Mononuclear cell (primary cell): ENCODE measurements at regions not wholly inside any gene's neighbourhood (a gene's known extent, or its start where the extent isn't known, plus 50 kb on each side); places are given as distances from the start of the nearest gene placed in this dataset.
"Not testable (repeated sequence)": the region's sequence is repeated elsewhere in the genome, so short reads cannot be mapped to it uniquely, and the experiment has no call there.

ENCODE experiments used
- H3K27me3 ChIP-seq: 2 replicates; pipeline ENCODE4 v1.6.0; 2011; ENCODE audit warnings: low read length, control low read depth; ENCODE audit not compliant: insufficient read depth
- H3K4me1 ChIP-seq: 2 replicates; pipeline ENCODE4 v1.5.1; 2011; ENCODE audit warnings: mild to moderate bottlenecking, low read length, control low read depth; ENCODE audit not compliant: insufficient read depth
- H3K4me3 ChIP-seq: 2 replicates; pipeline ENCODE4 v1.5.1; 2011; ENCODE audit warnings: mild to moderate bottlenecking, low read length, moderate library complexity
- H3K9me3 ChIP-seq: 2 replicates; pipeline ENCODE4 v1.5.1; 2011; ENCODE audit warnings: low read depth, mild to moderate bottlenecking, control low read depth, low read length

- Histone ChIP-seq H3K4me1 (no peaks in the 10 kb centered on the region), H3K27me3 (peaks cover 8% of the 10 kb centered on the region), H3K9me3 (peaks cover 13% of the 10 kb centered on the region), H3K4me3 (no peak overlapping the region)
Measured at GRCh38 chr1:157209514-157209913, 71.3 kb upstream of the ETV3 start.

- H3K4me1 ChIP-seq, H3K4me3 ChIP-seq, H3K27me3 ChIP-seq, H3K9me3 ChIP-seq: not testable (repeated sequence)
Measured at GRCh38 chr1:157205982-157206381, 67.8 kb upstream of the ETV3 start.

- H3K4me3 ChIP-seq = no peak overlapping the region
- peaks cover 6% of the 10 kb centered on the region for H3K27me3 ChIP-seq
- H3K9me3 ChIP-seq = no peaks in the 10 kb centered on the region
- no peaks in the 10 kb centered on the region for H3K4me1 ChIP-seq
Measured at GRCh38 chr1:157203166-157203565, 65.0 kb upstream of the ETV3 start.

- Histone ChIP-seq H3K4me3 (no peak overlapping the region), H3K9me3 (no peaks in the 10 kb centered on the region), H3K27me3 (peaks cover 6% of the 10 kb centered on the region), H3K4me1 (no peaks in the 10 kb centered on the region)
Measured at GRCh38 chr1:157202331-157202730, 64.1 kb upstream of the ETV3 start.

- Histone ChIP-seq H3K27me3 (peaks cover 6% of the 10 kb centered on the region), H3K9me3 (no peaks in the 10 kb centered on the region), H3K4me1 (no peaks in the 10 kb centered on the region), H3K4me3 (no peak overlapping the region)
Measured at GRCh38 chr1:157201767-157202166, 63.6 kb upstream of the ETV3 start.

GRCh38 chr1:157200451-157200850 is 62.3 kb upstream of the ETV3 start:
- Histone ChIP-seq H3K27me3 (peaks cover 14% of the 10 kb centered on the region), H3K4me3 (no peak overlapping the region), H3K9me3 (no peaks in the 10 kb centered on the region), H3K4me1 (no peaks in the 10 kb centered on the region)

GRCh38 chr1:157199421-157199755 is 61.2 kb upstream of the ETV3 start:
- H3K4me3 ChIP-seq = no peak overlapping the region
- no peaks in the 10 kb centered on the region for H3K9me3 ChIP-seq
- H3K27me3 ChIP-seq = peaks cover 21% of the 10 kb centered on the region
- H3K4me1 ChIP-seq = no peaks in the 10 kb centered on the region

GRCh38 chr1:157198619-157199420 is 60.6 kb upstream of the ETV3 start:
- Histone ChIP-seq H3K4me3 (no peak overlapping the region), H3K4me1 (no peaks in the 10 kb centered on the region), H3K27me3 (peaks cover 22% of the 10 kb centered on the region), H3K9me3 (no peaks in the 10 kb centered on the region)

- Histone ChIP-seq H3K27me3 (peaks cover 22% of the 10 kb centered on the region), H3K9me3 (no peaks in the 10 kb centered on the region), H3K4me3 (no peak overlapping the region), H3K4me1 (no peaks in the 10 kb centered on the region)
Measured at GRCh38 chr1:157197906-157198435, 59.8 kb upstream of the ETV3 start.

- peaks cover 25% of the 10 kb centered on the region for H3K27me3 ChIP-seq
- H3K4me1 ChIP-seq, H3K9me3 ChIP-seq, H3K4me3 ChIP-seq: not testable (repeated sequence)
Measured at GRCh38 chr1:157196670-157197456, 58.7 kb upstream of the ETV3 start.

GRCh38 chr1:157196245-157196543 is 58.0 kb upstream of the ETV3 start:
- no peaks in the 10 kb centered on the region for H3K4me1 ChIP-seq
- H3K9me3 ChIP-seq = no peaks in the 10 kb centered on the region
- H3K4me3 ChIP-seq = no peak overlapping the region
- peaks cover 25% of the 10 kb centered on the region for H3K27me3 ChIP-seq

- Histone ChIP-seq H3K27me3 (peaks cover 25% of the 10 kb centered on the region), H3K9me3 (no peaks in the 10 kb centered on the region), H3K4me1 (no peaks in the 10 kb centered on the region), H3K4me3 (no peak overlapping the region)
Measured at GRCh38 chr1:157195521-157196244, 57.5 kb upstream of the ETV3 start.

- Histone ChIP-seq H3K4me3 (no peak overlapping the region), H3K4me1 (no peaks in the 10 kb centered on the region), H3K27me3 (peaks cover 25% of the 10 kb centered on the region), H3K9me3 (no peaks in the 10 kb centered on the region)
Measured at GRCh38 chr1:157194731-157195520, 56.7 kb upstream of the ETV3 start.

- peaks cover 25% of the 10 kb centered on the region for H3K27me3 ChIP-seq
- H3K4me3 ChIP-seq = no peak overlapping the region
- H3K9me3 ChIP-seq = no peaks in the 10 kb centered on the region
- no peaks in the 10 kb centered on the region for H3K4me1 ChIP-seq
Measured at GRCh38 chr1:157193702-157194391, 55.7 kb upstream of the ETV3 start.
